ENCODE measurements at regions not wholly inside any gene's neighbourhood (a gene's known extent, or its start where the extent isn't known, plus 50 kb on each side); places are given as distances from the start of the nearest gene placed in this dataset.

GRCh38 chr16:6483469-6484033 lies 849.1 kb upstream of the RBFOX1 start:
- TF ChIP-seq CTCF (optimal IDR thresholded peaks at IDR 0.05 in 1 of 3, IDR thresholded peaks at IDR 0.05 in 1 of 3, conservative IDR thresholded peaks at IDR 0.05 in 1 of 3; ENCODE audit: extremely low read depth in 1 of 3, insufficient read depth in 2 of 3, low read length in 3 of 3) (no peak), EZH2 (IDR thresholded peaks at IDR 0.05; ENCODE audit: low read length) (no peak)

Measured in keratinocyte (primary cell).